SK-N-SH treated with all-trans-retinoic acid at 6 μM for 48 hours (cell line): ENCODE measurements at regions not wholly inside any gene's neighbourhood (a gene's known extent, or its start where the extent isn't known, plus 50 kb on each side); places are given as distances from the start of the nearest gene placed in this dataset.

Experiments
- BACH2 ChIP-seq: fragments of 250-450 bp; sonication (Bioruptor Pico); IDR thresholded peaks from 2 replicates; pipeline ENCODE4 v1.9.0; 2021; ENCODE audit warnings: mild to moderate bottlenecking, borderline replicate concordance
- CREB5 ChIP-seq: fragments of 250-450 bp; sonication (Bioruptor Pico); IDR thresholded peaks from 2 replicates; pipeline ENCODE4 v1.5.1; 2020; ENCODE audit warnings: low read depth, mild to moderate bottlenecking, moderate library complexity
- CSDC2 ChIP-seq: fragments of 250-450 bp; sonication (Bioruptor Pico); IDR thresholded peaks from 2 replicates; pipeline ENCODE4 v1.5.0; 2020; ENCODE audit warnings: mild to moderate bottlenecking, moderate library complexity
- ESRRG ChIP-seq: fragments of 250-450 bp; sonication (Bioruptor Pico); IDR thresholded peaks from 2 replicates; pipeline ENCODE4 v1.6.1; 2021; ENCODE audit warnings: mild to moderate bottlenecking
- GLIS3 ChIP-seq: fragments of 250-450 bp; sonication (Bioruptor Pico); IDR thresholded peaks from 2 replicates; pipeline ENCODE4 v1.5.0; 2020; ENCODE audit warnings: mild to moderate bottlenecking, moderate library complexity
- ISL1 ChIP-seq: fragments of 250-450 bp; sonication (Bioruptor Pico); IDR thresholded peaks from 2 replicates; pipeline ENCODE4 v2.1.2; 2022; ENCODE audit warnings: mild to moderate bottlenecking, moderate library complexity
- PATZ1 ChIP-seq: fragments of 250-450 bp; sonication (Bioruptor Pico); IDR thresholded peaks from 2 replicates; pipeline ENCODE4 v1.8.0; 2020; ENCODE audit warnings: mild to moderate bottlenecking, moderate library complexity, borderline replicate concordance
- POU6F1 ChIP-seq: fragments of 250-450 bp; sonication (Bioruptor Pico); IDR thresholded peaks from 2 replicates; pipeline ENCODE4 v1.8.0; 2021; ENCODE audit warnings: low read depth, mild to moderate bottlenecking, moderate library complexity, borderline replicate concordance
- RARB ChIP-seq: fragments of 250-450 bp; sonication (Bioruptor Pico); IDR thresholded peaks from 2 replicates; pipeline ENCODE4 v1.8.0; 2021; ENCODE audit warnings: mild to moderate bottlenecking, moderate library complexity
- TCF4 ChIP-seq: fragments of 250-450 bp; sonication (Bioruptor Pico); IDR thresholded peaks from 2 replicates; pipeline ENCODE4 v1.8.0; 2021; ENCODE audit warnings: mild to moderate bottlenecking, moderate library complexity, borderline replicate concordance
- ZC3H10 ChIP-seq: fragments of 250-450 bp; sonication (Bioruptor Pico); IDR thresholded peaks from 2 replicates; pipeline ENCODE4 v1.5.1; 2021; ENCODE audit warnings: mild to moderate bottlenecking, moderate library complexity
- ZFP3 ChIP-seq: fragments of 250-450 bp; sonication (Bioruptor Pico); IDR thresholded peaks from 2 replicates; pipeline ENCODE4 v1.5.0; 2020; ENCODE audit warnings: mild to moderate bottlenecking, moderate library complexity
- ZFP30 ChIP-seq: fragments of 450-650 bp; formaldehyde crosslinking; IDR thresholded peaks from 2 replicates; pipeline ENCODE4 v1.5.0; 2022; ENCODE audit warnings: mild to moderate bottlenecking, moderate library complexity
- ZNF8 ChIP-seq: fragments of 450-650 bp; formaldehyde crosslinking; IDR thresholded peaks from 2 replicates; pipeline ENCODE4 v1.5.0; 2020; ENCODE audit warnings: mild to moderate bottlenecking, moderate library complexity

GRCh38 chr16:85271198-85271597, 158.9 kb upstream of the CIBAR2 start:
- TF ChIP-seq GLIS3 (CRISPR knock-in tag) (no peak), RARB (no peak), BACH2 (CRISPR knock-in tag) (no peak), PATZ1 (CRISPR knock-in tag) (no peak), CREB5 (CRISPR knock-in tag) (no peak), TCF4 (CRISPR knock-in tag) (no peak), ZNF8 (CRISPR knock-in tag) (no peak), ISL1 (CRISPR knock-in tag) (no peak), CSDC2 (no peak), ZC3H10 (CRISPR knock-in tag) (no peak), ZFP30 (CRISPR knock-in tag) (no peak), POU6F1 (CRISPR knock-in tag) (no peak), ZFP3 (no peak), ESRRG (CRISPR knock-in tag) (no peak)
